NB4 (cell line): ENCODE measurements at regions not wholly inside any gene's neighbourhood (a gene's known extent, or its start where the extent isn't known, plus 50 kb on each side); places are given as distances from the start of the nearest gene placed in this dataset.

Experiments used
- DNase-seq: peaks from one replicate; pipeline ENCODE4 v3.0.0; 2010; ENCODE audit warnings: low read depth
- H3K4me3 ChIP-seq: one replicate; pipeline ENCODE4 v1.5.1; 2011; ENCODE audit warnings: mild to moderate bottlenecking, low read depth, low read length, moderate library complexity
- MYC ChIP-seq: IDR thresholded peaks from 2 replicates; pipeline ENCODE4 v1.6.1; 2011; ENCODE audit warnings: low read depth, low read length
- POLR2A ChIP-seq: IDR thresholded peaks from 2 replicates; pipeline ENCODE4 v1.6.1; 2011; ENCODE audit warnings: mild to moderate bottlenecking; ENCODE audit not compliant: insufficient read length; ENCODE audit errors: extremely low read depth
- TF ChIP-seq, protein P1 (sequence below): IDR thresholded peaks from one replicate; pipeline ENCODE4 v1.5.1; 2012; ENCODE audit warnings: low read depth, low read length
- TF ChIP-seq, protein P2 (sequence below): IDR thresholded peaks from 2 replicates; pipeline ENCODE4 v1.6.1; 2011; ENCODE audit warnings: low read depth, low read length

DNA sequence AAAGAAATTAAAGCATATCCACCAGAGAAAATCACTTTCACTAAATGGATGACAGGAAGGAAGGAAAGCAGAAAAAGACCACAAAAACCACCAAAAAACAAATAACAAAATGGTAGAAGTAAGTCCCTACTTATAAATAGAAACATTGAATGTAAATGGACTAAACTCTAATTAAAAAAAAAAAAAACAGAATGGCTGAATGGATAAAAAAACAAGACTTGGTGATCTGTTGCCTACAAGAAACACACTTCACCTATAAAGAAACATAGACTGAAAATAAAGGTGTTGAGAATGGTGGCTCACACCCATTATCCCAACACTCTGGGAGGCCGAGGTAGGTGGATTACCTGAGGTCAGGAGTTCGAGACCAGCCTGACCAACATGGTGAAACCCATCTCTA is 122.9 kb downstream of the HMHB1 start:
- TF ChIP-seq, protein P1, sequence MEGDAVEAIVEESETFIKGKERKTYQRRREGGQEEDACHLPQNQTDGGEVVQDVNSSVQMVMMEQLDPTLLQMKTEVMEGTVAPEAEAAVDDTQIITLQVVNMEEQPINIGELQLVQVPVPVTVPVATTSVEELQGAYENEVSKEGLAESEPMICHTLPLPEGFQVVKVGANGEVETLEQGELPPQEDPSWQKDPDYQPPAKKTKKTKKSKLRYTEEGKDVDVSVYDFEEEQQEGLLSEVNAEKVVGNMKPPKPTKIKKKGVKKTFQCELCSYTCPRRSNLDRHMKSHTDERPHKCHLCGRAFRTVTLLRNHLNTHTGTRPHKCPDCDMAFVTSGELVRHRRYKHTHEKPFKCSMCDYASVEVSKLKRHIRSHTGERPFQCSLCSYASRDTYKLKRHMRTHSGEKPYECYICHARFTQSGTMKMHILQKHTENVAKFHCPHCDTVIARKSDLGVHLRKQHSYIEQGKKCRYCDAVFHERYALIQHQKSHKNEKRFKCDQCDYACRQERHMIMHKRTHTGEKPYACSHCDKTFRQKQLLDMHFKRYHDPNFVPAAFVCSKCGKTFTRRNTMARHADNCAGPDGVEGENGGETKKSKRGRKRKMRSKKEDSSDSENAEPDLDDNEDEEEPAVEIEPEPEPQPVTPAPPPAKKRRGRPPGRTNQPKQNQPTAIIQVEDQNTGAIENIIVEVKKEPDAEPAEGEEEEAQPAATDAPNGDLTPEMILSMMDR, result no peak

DNA sequence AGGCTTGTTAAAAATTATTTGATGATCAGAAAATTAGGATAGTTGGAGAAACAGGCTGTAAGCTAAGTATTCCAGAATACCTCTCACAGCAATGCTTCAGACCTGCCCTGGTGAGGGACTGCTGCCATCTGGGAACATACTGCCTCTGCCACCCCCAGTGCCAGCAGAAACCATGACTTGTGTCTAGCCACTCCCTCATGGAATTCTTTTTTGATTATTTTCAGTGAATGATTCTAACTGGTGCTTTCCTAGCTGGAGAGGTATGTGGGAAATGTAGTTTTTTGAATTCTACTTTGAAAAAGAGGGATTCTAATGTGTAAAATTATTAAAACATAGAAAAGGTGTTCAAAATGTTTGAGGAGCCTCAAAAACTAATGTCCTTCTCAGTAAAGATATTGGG is 126.3 kb downstream of the HMHB1 start:
- no peak overlapping the region for H3K4me3 ChIP-seq
- TF ChIP-seq MYC (no peak), POLR2A (no peak)
- TF ChIP-seq, protein P1, result no peak
- TF ChIP-seq, protein P2, sequence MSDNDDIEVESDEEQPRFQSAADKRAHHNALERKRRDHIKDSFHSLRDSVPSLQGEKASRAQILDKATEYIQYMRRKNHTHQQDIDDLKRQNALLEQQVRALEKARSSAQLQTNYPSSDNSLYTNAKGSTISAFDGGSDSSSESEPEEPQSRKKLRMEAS, result no peak
- DNase-seq, result no peak

More for the DNA sequence above, 122.9 kb downstream of the HMHB1 start:
- H3K4me3 ChIP-seq, result no peak overlapping the region
- no peak for DNase-seq

DNA sequence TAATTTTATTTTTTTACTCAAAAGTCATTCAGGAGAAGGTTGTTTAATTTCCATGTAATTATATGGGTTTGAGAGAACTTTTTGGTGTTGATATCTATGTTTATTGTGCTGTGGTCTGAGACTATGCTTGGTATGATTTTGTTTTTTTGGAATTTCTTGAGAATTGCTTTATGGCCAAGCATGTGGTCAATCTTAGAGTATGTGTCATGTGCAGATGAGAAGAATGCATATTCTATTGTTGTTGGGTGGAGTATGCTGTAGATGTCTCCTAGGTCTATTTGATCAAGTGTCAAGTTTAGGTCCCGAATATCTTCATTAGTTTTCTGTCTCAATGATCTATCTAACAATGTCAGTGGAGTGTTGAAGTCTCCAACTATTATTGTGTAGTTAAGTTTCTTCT is 134.9 kb downstream of the HMHB1 start:
- H3K4me3 ChIP-seq, result no peak overlapping the region
- no peak for DNase-seq
- TF ChIP-seq, protein P2, result no peak
- no peak for TF ChIP-seq MYC
- TF ChIP-seq, protein P1, result no peak
- no peak for TF ChIP-seq POLR2A

DNA sequence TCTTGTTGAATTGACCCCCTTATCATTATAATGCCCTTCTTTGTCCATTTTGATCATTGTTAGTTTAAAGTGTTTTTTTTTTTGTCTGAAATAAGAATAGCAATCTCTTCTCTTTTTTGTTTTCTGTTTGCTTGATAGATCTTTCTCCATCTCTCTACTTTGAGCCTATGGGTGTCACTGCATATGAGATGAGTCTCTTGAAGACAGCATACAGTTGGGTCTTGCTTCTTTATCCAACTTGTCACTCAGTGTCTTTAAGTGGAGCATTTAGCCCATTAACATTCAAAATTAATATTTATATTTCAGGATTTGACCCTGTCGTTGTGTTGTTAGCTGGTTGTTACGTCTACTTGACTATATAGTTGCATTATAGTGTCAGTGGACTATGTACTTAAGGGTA is 135.4 kb downstream of the HMHB1 start:
- TF ChIP-seq, protein P1, result no peak
- TF ChIP-seq MYC, result no peak
- TF ChIP-seq POLR2A, result no peak
- TF ChIP-seq, protein P2, result no peak
- DNase-seq, result no peak
- H3K4me3 ChIP-seq, result no peak overlapping the region

DNA sequence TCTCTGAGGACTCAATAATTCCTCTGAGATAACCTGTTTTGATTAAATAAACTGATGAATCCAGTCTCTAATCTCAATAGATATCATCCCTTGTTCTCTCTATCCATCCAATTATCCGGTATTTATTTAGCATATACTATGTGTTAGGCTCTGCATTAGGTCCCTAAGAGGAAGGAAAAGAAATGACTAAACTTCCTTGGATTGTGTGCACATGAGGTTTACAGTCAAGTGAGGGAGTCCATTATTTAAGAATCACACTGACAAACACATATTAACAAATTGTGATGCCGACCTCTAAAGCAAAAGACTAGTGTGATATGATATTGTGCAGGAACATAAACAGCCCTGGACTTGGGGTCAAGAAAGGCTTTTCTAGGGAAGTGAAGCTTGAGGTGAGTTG is 140.8 kb downstream of the HMHB1 start:
- DNase-seq, result no peak
- TF ChIP-seq, protein P1, result no peak
- TF ChIP-seq MYC, result no peak
- TF ChIP-seq, protein P2, result no peak
- no peak overlapping the region for H3K4me3 ChIP-seq

DNA sequence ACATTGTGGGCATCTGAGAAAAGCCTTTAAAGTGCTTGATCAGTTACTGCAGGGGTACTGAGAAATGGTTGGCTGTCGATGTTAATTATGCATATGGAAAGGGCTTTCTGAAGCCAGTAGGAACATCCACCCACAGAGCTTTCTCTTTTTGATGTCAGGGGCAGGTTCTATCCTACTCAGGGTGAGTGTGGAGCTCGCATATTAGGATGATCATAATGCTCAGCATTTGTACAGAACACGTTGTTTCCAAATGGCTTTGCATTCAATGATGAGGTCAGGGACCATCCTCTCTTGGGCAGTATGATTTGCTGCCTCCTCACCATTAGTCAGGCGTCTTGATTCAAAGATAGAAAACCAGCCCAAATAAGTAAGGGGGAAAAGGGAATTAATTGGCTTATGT is 141.9 kb downstream of the HMHB1 start:
- H3K4me3 ChIP-seq, result no peak overlapping the region
- DNase-seq, result no peak
- no peak for TF ChIP-seq POLR2A
- TF ChIP-seq, protein P1, result no peak
- no peak for TF ChIP-seq MYC
- TF ChIP-seq, protein P2, result no peak
